CD4-positive, alpha-beta T cell treated with Interleukin-1 beta for 1 hour (primary cell): ENCODE measurements at regions not wholly inside any gene's neighbourhood (a gene's known extent, or its start where the extent isn't known, plus 50 kb on each side); places are given as distances from the start of the nearest gene placed in this dataset.

Experiments
- DNase-seq, 2 donors: peaks; one replicate each; pipeline ENCODE4 v3.0.0-alpha.2; 2020 to 2022

DNA sequence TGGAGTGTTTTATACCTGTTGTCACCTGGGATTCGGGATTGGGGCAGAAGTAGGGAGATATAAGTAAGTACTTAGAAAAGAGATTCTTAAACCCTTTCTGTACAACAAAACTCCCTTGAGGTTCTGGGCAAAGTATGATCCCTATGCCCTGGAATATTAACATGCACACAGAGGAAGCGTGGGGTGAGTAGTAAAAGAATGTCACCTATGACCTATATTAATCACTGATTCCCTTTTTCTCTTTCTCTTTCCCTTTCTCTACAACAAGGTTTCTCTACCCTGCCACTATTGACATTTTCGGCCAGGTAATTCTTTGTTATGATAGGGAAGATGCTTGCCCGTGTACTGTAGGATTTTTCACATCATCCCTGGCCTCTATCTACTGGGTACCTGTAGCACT is 209.7 kb upstream of the PLET1 start:
- no peak for DNase-seq

DNA sequence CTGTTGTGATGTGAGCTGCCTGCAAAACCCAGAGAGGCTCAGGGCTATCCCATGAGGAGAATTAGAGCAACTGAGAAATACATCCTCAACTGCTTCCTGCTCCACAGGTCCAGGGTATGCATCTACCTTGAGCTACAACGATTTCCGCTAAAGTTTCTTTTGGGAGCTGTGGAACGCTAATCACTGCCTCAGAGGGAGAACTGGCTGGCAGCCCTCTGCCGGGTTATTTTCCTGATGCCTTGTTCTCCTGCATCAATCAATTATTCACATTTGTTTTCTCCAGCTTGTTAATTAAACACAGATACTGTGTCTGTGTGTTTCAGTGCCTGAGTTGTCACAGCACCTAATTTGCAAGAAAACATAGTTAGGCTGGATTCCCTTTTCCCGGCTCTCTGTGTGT is 211.1 kb upstream of the PLET1 start:
- DNase-seq, result no peak

DNA sequence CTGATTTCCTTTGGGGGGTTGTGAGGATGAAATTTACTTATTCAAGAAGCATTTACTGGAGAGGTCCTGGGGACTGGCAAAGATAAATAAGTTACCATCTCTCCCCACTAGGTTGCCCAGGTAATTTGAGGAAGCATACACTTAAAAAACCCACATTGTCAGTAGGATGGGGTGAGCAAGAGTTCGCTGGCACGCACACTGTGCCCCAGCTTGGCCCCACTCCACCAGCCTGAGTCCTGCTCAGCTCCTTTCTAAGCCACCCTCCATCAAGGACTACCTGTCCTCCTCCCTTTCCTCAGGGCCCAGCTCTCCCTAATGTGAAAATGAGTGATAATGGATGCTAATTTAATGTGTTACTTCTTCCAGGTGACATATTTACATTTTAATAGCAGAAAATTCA is 216.5 kb upstream of the PLET1 start:
- DNase-seq, result no peak

DNA sequence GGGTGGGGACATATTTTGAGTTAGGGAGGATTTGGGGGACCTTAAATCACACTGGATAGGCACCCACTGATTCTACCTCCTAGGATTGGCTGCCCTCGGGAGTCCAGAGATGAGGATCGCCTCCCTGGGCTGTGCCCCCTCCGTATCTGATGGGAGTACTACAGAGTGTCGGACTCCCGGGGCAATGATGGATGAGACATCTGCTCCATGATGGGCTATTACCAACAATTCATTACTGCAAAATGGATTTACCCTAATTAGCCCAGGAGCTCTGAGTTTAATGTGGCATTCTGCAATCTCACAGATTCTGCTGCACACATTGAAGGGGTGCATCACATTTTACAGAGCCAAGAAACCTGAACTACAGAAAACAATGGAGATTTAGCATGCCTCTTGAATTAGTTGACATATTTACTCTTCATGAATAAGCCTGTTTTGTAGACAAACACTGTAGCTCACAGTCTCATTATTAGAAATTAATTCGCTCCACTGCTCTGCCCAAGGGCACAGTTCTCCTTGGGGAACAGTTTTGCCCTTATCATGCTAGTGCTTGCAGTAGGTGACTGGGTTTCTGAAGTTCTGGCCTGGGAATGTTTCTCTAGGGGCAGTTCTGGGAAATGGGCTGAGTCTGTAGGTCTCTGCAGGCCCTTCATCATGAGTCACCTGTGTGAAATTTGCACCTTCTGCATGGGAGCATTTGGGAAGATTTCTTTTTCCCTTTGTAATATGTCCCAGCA is 217.1 kb upstream of the PLET1 start:
- no peak for DNase-seq

DNA sequence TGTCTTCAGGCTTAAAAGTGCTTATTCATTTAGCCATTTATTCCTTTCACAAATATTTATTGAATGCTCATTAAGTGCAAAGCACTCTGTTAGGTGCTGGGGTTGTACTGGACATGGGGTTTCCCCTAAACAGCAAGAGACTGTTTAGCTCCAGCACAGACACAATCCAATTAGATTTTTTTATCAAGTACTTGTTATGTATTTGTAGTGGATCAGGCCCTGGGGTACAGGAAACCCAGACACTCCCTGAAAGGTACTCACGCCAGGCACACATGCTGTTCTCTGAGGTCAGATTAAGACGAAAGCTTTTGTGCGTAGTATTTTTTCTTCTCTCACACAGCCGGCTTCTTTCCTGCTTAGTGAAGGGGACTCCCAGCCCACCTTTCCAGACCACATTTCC is 218.1 kb upstream of the PLET1 start:
- no peak for DNase-seq

DNA sequence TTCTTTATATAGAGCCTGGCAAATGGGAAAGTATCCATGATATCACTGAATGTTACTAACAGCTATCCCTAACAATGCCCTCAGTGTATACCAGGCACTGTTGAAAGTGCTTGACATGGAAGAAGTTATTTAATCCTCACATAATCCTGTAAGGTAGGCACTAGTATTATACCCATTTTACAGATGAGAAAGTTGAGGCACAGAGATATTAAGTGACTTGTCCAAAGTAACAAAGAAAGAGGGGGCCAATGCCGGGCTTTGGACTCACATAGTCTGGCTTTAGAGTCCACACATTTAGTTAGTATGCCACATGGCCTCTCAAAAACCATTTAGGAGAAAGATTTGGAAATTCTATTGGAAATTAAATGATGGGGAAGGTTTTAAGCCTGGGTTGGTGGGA is 220.8 kb upstream of the PLET1 start:
- no peak for DNase-seq

DNA sequence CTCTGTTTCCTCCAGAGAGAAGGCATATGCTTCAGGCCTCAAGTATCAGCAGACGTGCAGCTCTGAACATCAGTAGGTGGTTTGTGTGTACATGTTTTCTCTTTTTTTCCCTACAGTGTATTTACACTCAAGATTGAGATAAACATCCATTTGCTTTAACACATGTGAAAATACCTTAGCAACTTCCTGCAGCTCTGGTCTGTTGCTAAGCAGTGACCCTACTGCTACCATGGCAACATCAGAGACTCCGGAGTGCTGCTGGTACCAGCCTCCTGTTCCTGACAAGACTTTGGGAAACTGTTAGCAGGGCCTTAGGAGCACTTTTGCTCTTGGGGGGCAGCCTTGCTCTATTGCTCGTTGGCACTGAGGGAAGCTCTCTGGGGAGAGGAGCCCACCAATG is 221.2 kb upstream of the PLET1 start:
- DNase-seq, result no peak

DNA sequence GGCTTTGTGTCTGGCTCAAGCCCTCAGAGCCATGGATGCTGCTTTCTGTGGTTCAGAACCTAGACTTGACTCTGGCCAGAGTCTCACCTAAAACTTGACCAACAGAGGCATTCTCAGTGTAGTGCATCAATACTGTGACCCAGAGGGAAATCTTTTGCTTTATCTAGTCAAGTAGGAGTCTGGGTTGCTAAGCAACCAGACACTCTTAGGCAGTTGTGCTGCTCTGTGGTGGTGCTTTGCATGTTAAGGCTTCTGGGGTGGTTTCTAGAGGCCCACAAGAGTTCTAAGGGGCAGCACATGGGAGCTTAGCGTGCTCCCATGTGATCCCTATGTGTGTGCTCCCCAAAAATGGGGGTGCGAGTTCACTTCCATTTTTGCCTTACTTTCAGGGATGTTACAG is 224.6 kb upstream of the PLET1 start:
- no peak for DNase-seq

DNA sequence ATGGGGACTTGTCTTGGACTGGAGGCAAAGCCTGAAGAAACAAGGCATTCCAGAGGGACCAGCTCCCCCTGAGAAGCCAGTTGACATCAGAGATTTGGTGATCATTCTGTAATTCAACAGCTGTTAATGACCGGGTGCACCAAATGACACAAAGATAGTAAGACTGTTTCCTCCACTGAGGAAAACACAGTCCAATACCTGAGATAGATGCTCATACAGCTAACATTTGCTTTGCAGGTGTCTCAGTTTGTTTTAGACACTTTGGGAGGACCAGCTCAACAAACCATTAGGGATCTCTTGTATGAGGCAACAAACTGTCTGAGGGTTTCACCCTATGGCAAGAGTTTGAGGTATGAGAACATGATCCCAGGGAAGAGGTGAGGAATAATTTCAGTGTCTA is 237.2 kb upstream of the PLET1 start:
- no peak for DNase-seq

DNA sequence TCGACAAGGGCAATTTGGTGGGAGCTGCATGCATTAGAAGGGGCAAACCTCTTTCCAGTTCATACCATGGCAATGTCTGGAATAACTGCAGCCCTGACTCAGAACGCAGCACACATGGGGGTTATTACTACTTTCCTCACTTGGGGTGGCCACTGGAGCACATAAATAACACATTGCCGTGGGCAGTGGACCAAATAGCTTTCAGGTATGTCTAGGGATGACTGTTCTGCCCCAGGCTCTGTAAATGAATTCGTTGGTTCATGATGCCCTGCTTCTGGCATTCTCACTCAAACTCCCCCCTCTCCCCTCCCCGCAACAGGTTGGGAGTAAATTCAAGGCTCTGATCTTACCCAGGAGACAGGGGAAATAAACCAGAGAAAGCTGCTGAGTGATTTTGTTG is 238.0 kb upstream of the PLET1 start:
- DNase-seq, result no peak

DNA sequence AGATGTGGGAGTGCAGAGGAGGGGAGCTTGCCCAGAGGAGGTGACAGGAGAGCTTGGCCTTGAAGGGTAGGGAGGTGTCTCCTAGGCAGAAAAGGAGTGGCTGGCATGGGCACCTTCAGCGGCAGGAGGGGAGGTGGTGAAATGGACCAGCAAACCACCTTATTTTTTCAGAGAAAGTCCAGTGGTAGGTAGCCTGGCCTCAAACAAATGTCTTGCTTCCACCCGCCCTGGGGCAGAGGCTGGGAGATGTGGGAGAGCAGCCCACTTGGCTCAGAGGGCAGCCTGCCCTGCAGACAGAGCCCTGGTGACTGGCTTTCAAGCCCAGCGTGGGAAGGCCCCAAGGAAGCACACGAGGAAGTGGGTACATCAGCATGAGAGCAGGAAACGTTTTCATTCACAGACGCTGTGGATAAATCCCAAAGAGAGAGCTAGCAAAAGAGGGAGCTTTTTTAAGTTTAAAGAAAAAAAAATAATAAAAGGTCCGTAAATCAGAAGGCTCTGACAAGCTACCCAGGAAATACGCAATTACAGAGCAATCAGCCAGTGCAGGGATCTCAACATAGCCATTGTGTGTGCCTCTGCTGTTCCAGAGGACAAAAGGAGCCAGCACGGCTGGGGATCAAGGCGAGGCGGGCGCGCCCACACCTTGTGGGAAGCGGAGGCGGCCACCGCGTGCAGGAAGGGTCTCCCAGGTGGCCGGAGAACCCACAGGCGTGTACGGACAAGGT is 238.7 kb upstream of the PLET1 start:
- no peak for DNase-seq

DNA sequence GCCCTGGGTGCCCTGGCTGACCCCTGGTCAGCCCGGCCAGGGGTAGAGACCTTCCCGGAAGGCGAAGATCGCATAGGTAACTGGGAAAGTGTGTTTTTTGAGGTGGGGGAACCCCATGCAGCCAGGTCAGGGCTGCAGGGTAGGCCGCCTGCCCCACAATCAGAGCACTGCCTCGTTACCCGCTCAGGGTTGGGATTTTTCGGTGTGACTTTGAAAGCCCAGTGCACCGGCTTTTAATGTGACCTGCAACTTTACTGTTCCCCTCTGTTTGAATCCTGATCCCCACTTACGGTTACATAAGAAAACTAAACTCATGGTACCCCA is 239.2 kb upstream of the PLET1 start:
- no peak for DNase-seq

DNA sequence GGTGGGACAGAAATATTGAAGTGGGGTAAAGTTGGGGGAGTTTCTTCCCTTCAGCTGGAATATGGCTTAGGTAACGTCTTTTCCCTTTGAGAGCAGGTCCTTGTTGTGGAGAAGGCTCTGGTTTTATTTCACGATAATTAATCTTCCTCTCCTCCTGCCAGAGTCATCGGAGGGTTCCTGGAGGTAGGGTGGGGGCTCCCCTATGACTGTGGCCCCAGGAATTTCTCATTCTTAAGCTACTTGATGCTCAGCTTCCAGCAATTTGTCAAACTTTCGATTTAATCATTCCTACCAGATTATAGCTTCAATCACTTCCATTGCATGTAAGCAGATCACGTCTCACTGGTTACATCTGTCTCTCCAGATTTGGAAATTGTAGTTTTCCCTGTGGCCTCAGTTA is 242.8 kb upstream of the PLET1 start:
- no peak for DNase-seq

DNA sequence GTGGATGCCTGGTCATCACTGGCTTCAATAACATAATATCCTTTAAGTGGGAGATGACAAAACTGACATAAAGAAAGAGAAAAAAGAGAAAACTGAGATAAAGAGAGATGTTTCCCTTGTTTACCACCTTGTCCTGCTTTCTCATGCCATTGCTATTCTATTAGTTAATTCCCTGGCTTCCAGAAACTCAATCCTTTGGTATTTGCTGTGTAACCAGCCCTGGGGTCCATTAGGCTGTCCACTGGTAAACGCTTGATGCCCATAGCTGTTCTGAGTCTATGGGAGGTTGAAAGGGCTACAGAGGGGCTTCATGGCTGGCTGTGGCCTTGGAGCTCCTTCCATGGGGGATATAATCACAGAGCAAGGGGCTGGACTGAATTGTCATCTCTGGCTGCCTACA is 243.4 kb upstream of the PLET1 start:
- no peak for DNase-seq

DNA sequence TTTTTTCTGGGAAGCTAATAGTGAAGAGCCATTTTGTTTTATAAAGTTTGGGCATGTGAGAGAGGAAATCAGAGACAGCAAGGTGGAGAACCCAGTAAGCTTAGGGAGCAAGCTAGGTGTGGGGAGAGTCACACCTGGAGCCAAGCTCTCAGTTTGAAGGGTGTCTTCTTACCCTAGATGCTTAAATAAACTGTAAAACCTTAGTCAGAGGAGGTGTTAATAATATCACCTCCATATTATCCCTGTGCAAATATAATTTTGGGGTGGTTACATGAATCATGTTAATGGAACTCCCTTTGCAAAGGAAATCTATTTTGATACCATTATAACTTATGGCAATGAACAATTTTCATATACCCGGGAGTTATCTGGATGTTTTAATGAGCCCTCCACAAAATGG is 246.2 kb upstream of the PLET1 start:
- DNase-seq, result no peak

DNA sequence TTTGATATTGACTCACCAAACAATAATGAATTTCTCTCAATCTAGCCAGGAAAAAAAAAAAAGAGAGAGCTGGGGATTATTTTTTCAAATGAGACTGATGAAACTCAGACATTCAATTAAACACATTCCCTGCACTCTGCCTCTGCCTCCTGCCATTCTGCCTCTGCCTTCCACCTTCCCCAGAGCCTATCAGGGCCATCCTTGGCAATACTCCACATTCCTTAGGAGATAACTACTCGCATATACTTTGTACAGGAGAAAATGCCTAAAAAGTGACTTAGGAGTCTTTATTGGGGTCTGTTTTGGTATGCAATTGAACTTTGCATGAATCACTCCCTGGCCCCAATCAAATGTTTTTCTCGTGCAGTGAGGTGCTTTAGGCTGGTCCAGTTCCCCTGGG is 246.6 kb upstream of the PLET1 start:
- DNase-seq, result no peak

DNA sequence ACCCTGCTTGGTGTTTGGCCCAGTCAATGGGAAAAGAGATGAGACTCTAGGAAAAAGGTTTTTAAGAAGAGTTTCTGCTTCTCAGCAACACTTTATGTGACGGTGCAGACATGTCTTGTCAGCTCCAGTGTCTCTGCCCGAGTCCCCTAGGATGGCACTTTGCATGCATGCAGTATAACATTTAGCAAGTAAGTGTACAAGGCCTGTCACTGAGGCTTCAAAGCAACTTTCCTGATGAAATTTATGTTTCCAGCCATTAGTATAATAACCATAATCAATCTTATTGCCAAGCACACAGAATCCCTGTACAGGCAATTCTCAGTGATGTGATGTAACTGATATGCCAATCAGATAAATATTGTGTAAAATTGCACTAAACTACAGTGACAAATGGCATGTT is 248.1 kb upstream of the PLET1 start:
- no peak for DNase-seq

DNA sequence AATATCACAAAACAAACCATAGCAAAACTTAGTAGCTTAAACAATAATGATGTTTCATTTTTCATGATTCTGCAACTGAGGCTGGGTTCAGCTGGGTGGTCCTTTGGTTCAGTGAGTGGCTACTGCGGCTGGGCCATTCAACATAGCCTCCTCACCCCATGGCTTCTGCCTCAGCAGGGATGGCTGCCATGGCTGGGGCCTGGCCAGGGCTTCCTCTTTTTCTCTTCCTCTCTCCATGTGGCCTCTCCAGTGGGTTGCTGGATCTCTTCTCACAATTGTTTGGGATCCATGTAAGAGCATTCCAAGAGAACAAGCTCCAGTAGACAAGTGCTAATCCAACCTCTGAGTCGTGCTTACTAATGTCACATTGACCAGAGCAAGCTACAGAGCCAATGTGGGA is 248.6 kb upstream of the PLET1 start:
- no peak for DNase-seq

DNA sequence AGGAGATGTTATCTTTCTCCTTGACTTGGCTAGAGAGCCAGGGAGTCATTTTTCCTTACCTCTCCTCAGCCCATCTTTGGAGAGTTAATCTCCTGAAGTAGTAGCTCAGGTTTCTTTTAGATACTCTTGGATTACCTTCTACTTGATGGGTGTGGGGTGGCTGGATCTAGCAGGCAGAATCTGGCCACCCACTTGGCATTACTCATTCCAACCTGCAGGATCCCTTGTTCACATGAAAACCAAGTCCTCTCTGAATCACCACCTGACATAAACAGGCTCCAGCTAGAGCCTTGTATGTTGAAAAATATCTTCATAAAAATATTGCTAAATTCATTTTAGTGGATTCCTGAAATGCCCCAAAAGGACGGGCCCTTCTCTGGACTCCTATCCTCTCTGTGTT is 250.6 kb upstream of the PLET1 start:
- DNase-seq, result no peak

DNA sequence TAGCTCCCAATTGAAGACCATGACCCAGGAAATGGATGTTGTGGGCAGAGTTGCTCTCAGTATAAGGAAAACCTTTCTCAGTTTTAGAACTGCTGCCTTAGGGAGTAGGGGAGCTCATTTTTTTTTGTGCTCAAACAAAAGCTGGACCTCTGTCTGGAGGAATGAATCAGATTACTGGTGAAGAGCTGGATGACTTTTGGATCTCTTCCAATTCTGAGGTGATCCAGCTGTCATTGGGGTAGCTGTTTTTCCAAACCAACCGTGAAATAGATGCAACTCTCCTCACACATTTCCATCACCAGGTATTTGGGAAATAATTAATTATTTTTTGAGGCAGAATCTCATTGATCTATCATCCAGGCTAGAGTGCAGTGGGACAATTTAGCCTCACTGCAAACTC is 251.3 kb upstream of the PLET1 start:
- no peak for DNase-seq

DNA sequence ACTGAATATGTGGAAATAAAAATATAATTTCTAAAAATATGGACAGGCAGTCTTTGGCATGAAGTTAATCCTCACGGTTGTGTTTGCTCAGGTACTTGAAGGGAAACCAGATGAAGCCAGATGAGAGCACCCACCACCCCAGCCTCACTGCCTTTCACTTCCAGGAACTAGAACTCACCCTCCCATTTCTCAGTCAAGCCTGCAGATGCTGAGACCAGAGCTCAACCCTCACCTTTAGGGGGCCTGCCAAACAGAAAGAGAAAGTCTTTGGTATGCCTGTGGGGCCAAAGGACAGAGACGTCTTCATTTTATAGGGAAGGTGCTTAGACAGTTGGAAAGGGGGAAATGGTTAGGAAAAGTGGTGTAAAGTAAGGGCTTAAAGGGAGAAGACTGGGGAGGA is 252.8 kb upstream of the PLET1 start:
- no peak for DNase-seq

DNA sequence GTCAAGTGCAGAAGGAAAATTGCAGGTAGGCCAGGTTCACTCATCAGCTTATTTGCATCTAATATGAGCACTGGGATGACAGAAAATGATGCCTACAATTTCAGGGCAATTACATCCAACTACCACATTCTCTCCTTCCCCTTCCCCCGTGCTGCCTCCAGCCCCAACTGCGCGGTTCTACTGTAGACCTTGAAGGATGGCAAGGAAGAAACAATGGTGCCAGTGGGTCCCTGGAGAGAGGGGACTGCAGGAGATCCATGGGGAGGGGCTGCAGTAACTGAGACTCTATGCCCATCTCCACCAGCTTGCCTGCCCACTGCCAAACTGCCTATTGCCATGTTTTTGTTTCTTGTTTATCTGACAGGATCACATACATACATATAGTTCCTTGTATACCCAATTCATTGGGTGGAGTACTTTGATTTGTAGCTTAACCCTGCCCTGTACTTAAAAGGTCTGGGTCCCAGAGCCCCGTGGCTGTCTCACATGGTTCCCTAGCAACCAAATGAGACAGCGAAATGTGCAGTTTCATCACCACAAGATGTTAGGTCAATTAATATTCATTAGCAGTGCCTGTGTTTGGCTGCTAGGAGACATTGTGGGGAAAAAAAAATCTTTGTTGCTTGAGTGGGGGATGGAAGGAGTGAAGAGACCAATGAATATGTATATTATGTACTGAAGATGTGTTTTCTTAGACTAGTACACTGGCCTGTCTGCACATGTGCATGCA is 253.5 kb upstream of the PLET1 start:
- peak in 1 of 2 donors; percentile 20 for DNase-seq

DNA sequence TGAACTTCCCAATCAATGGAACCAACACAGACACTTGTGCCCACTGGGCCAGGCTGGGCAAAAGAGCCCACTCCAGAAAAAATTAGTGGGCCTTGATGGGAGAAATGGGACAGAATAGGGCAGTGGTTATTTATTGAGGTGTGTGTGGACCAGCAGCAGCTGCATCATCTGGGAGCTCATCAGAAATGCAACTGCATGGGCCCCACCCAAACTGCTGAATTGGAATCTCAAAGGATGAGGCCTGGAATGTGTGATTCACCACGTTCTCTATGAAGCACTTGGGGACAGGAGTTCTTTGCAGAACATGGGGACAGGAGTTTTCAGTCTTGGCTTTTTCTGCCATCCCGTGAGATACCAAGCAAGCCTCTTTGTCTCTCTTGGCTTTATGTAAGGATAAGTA is 255.6 kb upstream of the PLET1 start:
- DNase-seq, result no peak

DNA sequence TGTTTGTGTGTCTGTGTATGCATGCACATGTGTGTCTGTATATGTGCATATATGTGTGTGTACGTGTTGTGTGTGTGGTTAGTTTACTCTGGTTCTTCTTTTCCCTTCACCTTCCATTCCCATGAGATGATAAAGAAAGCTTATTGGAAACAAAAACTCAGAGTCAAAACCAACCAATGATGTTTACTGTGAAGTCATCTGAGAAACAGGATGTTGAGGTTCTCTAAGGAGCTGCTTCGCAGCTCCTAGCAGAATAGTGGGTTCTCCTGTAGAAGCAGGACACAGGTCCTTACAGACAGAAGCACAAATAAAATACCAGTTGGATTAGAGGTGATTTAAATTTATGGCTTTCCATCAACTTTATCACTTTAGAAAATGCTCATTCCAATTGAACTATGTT is 256.1 kb upstream of the PLET1 start:
- no peak for DNase-seq

DNA sequence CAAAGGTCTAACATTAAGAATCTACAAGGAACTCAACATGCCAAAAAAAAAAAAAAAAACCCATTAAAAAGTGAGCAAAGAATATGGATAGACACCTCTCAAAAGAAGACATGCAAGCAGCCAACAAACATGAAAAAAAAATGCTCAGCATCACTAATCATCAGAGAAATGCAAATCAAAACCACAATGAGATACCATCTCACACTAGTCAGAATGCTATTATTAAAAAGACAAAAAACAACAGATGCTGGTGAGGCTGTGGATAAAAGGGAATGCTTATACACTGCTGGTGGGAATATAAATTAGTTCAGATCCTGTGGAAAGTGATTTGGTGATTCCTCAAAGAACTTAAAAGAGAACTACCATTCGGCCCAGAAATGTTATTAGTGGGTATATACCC is 257.7 kb upstream of the PLET1 start:
- DNase-seq, result no peak
